ENCODE measurements at regions not wholly inside any gene's neighbourhood (a gene's known extent, or its start where the extent isn't known, plus 50 kb on each side); places are given as distances from the start of the nearest gene placed in this dataset.

- ChIA-PET POLR2A (no interaction called here), CTCF (no interaction called here)
- TF ChIP-seq, protein P1, sequence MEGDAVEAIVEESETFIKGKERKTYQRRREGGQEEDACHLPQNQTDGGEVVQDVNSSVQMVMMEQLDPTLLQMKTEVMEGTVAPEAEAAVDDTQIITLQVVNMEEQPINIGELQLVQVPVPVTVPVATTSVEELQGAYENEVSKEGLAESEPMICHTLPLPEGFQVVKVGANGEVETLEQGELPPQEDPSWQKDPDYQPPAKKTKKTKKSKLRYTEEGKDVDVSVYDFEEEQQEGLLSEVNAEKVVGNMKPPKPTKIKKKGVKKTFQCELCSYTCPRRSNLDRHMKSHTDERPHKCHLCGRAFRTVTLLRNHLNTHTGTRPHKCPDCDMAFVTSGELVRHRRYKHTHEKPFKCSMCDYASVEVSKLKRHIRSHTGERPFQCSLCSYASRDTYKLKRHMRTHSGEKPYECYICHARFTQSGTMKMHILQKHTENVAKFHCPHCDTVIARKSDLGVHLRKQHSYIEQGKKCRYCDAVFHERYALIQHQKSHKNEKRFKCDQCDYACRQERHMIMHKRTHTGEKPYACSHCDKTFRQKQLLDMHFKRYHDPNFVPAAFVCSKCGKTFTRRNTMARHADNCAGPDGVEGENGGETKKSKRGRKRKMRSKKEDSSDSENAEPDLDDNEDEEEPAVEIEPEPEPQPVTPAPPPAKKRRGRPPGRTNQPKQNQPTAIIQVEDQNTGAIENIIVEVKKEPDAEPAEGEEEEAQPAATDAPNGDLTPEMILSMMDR (IDR thresholded peaks at IDR 0.05; ENCODE audit: low read depth, low read length), result no peak
- no peak for DNase-seq (ENCODE audit: low read depth, low spot score)
- H3K27me3 ChIP-seq (ENCODE audit: control insufficient read depth, insufficient read depth, low read length), result no peaks in the 10 kb centered on the region
- H3K9me3 ChIP-seq (ENCODE audit: control insufficient read depth, insufficient read depth, low read length), result no peaks in the 10 kb centered on the region
- H3K4me3 ChIP-seq (ENCODE audit: low read depth, low read length), result no peak overlapping the region
- H3K27ac ChIP-seq (ENCODE audit: low read depth, low read length), result no peak overlapping the region
Observed at GRCh38 chr5:45035991-45036390, 227.2 kb downstream of the MRPS30 start.

GRCh38 chr5:45037927-45038326, 229.2 kb downstream of the MRPS30 start:
- Histone ChIP-seq H3K27me3 (ENCODE audit: control insufficient read depth, insufficient read depth, low read length) (no peaks in the 10 kb centered on the region), H3K27ac (ENCODE audit: low read depth, low read length) (no peak overlapping the region), H3K9me3 (ENCODE audit: control insufficient read depth, insufficient read depth, low read length) (no peaks in the 10 kb centered on the region), H3K4me3 (ENCODE audit: low read depth, low read length) (no peak overlapping the region)
- DNase-seq (ENCODE audit: low read depth, low spot score), result no peak
- CTCF ChIA-PET, result interaction anchor here (1.4 to 1.6 kb wide), 3 partner anchors 14 to 658 kb away, joined by 4 to 6 read pairs (median 6); partner anchors contain the start of gene HCN1
- POLR2A ChIA-PET, result no interaction called here
- TF ChIP-seq, protein P1 (IDR thresholded peaks at IDR 0.05; ENCODE audit: low read depth, low read length), result no peak

GRCh38 chr5:45038366-45038987, 229.7 kb downstream of the MRPS30 start:
- Histone ChIP-seq H3K4me3 (ENCODE audit: low read depth, low read length) (no peak overlapping the region), H3K27me3 (ENCODE audit: control insufficient read depth, insufficient read depth, low read length) (no peaks in the 10 kb centered on the region), H3K27ac (ENCODE audit: low read depth, low read length) (no peak overlapping the region), H3K9me3 (ENCODE audit: control insufficient read depth, insufficient read depth, low read length) (no peaks in the 10 kb centered on the region)
- CTCF ChIA-PET, result interaction anchor here (1.4 to 1.6 kb wide), 3 partner anchors 13 to 657 kb away, joined by 4 to 6 read pairs (median 6); partner anchors contain the start of gene HCN1
- TF ChIP-seq, protein P1 (IDR thresholded peaks at IDR 0.05; ENCODE audit: low read depth, low read length), result peak; percentile 47
- DNase-seq (ENCODE audit: low read depth, low spot score), result no peak
- POLR2A ChIA-PET, result no interaction called here

- Histone ChIP-seq H3K27me3 (ENCODE audit: control insufficient read depth, insufficient read depth, low read length) (no peaks in the 10 kb centered on the region), H3K4me3 (ENCODE audit: low read depth, low read length) (no peak overlapping the region), H3K9me3 (ENCODE audit: control insufficient read depth, insufficient read depth, low read length) (no peaks in the 10 kb centered on the region), H3K27ac (ENCODE audit: low read depth, low read length) (no peak overlapping the region)
- POLR2A ChIA-PET, result no interaction called here
- TF ChIP-seq, protein P1 (IDR thresholded peaks at IDR 0.05; ENCODE audit: low read depth, low read length), result no peak
- no peak for DNase-seq (ENCODE audit: low read depth, low spot score)
- CTCF ChIA-PET, result no interaction called here
Observed at GRCh38 chr5:45042283-45042682, 233.5 kb downstream of the MRPS30 start.

DNA sequence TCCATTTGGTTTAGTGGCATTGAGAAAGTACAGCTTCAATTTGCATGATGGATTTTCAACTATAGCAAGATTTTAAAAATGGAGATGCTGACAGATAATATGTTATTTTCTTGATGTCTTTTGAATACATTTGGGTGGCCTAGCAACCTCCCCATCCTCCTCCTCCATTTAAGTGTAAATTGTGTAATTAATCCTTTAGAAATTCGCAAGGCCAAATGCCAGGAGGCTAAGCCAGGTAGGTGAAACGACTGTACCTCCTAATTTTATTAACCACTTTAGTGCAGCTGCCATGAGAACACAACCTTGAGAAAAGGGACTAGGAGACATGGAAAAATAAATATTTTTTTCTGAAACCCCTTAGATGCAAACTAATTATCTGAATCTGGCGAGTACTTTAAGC, 248.8 kb downstream of the MRPS30 start:
- DNase-seq (ENCODE audit: low read depth, low spot score), result no peak
- Histone ChIP-seq H3K9me3 (ENCODE audit: control insufficient read depth, insufficient read depth, low read length) (peaks cover 3% of the 10 kb centered on the region), H3K27me3 (ENCODE audit: control insufficient read depth, insufficient read depth, low read length) (no peaks in the 10 kb centered on the region), H3K27ac (ENCODE audit: low read depth, low read length) (no peak overlapping the region), H3K4me3 (ENCODE audit: low read depth, low read length) (no peak overlapping the region)
- CTCF ChIA-PET, result no interaction called here
- TF ChIP-seq, protein P1 (IDR thresholded peaks at IDR 0.05; ENCODE audit: low read depth, low read length), result no peak
- POLR2A ChIA-PET, result no interaction called here
